ENCODE measurements at regions not wholly inside any gene's neighbourhood (a gene's known extent, or its start where the extent isn't known, plus 50 kb on each side); places are given as distances from the start of the nearest gene placed in this dataset.

DNA sequence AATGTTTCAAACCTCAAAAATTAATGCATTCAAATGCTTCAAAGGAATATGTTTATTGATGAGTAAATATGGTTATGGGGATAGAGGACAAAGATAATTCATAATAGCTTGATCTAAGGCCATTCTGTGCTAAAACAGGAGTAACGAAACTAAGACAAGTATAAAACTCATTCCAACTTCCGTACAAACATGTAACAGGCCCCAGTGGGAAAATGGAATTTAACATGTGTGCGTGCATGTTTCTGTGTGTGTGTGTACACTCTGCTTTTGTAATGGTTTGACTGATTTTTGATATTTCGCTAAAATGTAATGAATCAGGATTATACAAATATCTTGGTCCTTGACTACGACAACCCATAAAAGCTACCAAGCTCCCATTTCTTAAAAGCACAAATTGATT lies 91.0 kb downstream of the KLF12 start:
- no peak for DNase-seq (ENCODE audit: low spot score)

DNA sequence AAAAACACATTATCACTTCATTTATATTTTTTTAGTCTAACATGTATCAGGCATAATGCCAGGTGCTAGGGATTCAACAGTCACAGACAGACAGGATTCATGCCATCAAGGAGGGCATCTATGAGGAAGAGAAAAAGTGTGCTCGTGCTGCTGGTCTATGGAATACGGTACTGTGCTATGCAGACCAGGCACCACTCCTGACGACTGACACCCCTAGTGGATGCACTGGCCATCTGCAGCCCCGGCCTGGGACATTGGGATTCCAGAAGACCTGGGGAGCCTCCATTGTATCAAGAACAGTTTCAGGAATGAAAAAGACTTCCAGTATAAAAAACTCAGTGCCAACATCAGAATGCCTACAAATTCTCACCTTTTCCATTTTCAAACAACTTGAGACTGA lies 94.0 kb downstream of the KLF12 start:
- DNase-seq (ENCODE audit: low spot score), result no peak

DNA sequence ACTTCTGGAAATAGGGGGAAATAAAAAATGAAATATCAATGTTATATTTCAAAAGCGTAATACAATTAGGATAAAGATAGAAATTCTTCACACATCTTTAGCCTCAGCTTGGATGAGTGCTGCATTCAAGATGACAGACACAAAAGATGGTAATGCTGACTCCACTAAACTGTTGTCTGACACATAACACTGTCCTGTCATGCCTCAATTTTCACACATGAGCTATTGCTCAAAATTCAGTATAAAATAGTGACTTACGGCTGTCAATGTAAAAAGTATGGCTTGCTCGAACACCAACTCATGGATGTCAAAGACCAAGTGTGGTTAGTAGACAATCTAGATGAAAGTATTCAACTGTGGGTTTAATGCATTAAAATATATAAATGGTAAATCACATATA lies 94.5 kb downstream of the KLF12 start:
- DNase-seq (ENCODE audit: low spot score), result no peak

DNA sequence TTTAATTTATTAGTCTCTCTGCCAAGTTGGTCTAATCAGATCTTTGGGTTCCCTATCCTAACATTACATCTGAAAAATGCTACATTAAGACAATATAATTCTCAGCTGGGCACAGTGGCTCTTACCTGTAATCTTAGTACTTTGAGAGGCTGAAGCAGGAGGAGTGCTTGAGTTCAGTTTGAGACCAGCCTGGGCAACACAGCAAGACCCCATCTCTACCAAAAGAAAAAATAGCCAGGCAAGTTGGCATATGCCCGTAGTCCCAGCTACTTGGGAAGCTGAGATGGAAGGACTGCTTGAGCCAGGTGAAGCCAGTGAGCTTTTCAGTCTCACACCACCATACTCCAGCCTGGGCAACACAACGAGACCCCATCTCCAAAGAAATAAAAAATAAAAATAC lies 95.0 kb downstream of the KLF12 start:
- no peak for DNase-seq (ENCODE audit: low spot score)

- DNase-seq (ENCODE audit: low spot score), result no peak
These were observed 96.4 kb downstream of the KLF12 start for GRCh38 chr13:74037762-74038161.

- peak; percentile 50 for DNase-seq (ENCODE audit: low spot score)
These were observed 97.8 kb downstream of the KLF12 start for GRCh38 chr13:74036373-74036772.

GRCh38 chr13:74035896-74036295 lies 98.3 kb downstream of the KLF12 start:
- no peak for DNase-seq (ENCODE audit: low spot score)

DNA sequence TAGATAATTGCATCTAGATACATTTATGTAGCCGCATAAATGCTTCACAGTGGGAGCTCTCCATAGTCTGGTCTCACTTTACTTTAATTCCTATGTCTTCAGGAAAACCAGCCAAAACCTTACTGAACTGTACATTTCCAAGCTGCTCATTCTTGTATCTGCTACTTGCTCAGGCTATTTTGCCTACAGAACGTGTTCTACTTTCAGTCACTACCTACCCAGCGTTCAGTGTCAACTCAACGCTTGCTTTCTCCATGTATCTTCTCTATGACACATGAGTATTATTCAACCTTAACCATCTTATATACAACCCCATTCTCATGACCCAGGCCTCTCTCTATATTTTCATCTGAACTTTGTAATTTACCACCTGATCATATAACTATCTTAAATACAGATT lies 101.9 kb downstream of the KLF12 start:
- DNase-seq (ENCODE audit: low spot score), result no peak

GRCh38 chr13:74027161-74027779 lies 106.9 kb downstream of the KLF12 start:
- no peak for DNase-seq (ENCODE audit: low spot score)

DNA sequence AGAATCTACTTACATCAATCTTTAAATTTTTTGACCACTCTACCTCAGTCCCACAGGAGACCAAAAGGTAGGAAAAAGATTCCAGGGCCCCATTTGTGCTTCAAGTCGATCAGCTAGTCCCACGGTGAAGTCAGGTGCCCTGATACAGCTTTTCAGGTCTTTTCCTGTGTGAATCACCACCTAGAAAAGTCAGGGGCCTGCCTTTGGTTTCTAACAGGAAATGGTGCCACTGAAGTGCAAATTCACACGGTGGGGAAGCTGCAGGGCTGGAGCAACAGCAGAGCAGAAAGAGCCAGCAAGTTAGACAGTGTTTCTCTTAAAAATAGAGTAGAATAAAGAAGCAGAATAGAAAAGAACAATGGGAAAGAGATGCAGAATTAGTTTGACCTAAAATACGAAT lies 107.5 kb downstream of the KLF12 start:
- DNase-seq (ENCODE audit: low spot score), result peak; percentile 47

DNA sequence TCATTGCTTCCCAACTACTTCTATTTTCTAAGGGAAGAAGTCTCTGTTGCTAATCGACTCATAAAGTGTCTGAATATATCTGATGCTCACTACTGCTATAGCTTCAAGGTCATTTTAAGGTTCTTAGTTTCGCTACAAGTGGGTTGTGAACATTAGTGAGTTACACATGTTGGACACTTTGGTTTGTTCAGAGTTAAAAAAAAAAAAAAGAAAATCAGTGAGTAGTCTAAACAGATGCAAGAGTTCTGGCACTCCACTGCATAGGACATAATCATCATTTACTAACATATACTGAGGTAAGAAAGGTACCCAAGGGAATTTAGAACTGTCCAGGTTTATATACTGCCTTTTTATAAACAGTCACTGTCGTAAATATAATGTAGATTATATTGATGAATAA lies 108.8 kb downstream of the KLF12 start:
- no peak for DNase-seq (ENCODE audit: low spot score)

DNA sequence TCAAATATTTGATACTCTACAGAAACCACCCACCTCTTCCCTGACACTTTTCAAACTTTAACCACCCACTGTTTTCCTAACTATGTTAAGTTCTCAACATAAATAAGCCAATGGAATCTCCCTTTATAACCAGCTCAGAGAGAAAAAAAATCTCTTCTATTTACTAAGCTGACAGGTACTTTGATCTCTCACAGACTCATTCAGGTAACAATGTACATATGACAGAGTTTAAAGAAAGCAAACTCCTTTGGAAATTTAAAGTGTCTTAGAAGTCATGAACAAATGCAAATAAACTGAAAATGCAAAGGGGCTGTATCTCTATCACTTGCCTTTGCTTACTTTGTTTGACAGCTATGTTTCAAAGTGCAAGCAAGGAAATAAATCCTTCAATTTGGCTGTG lies 109.3 kb downstream of the KLF12 start:
- DNase-seq (ENCODE audit: low spot score), result no peak

DNA sequence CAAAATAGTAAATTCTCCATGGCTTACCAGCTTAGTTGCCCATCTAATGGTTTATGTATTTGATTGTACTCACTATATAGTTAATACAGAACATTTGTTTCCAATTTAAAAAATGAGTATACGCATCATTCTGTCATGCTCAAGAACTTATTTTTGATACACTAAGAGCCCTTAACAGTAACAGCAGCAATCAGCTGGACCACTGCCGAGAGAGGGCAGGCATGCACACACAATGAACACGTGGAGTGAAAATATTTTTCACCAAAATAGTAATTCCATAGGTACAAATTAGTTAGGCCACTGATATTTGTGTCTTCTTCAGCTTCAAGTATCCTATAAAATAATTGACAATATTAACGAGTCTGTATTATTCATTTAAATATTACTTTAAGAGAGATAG lies 109.9 kb downstream of the KLF12 start:
- no peak for DNase-seq (ENCODE audit: low spot score)

DNA sequence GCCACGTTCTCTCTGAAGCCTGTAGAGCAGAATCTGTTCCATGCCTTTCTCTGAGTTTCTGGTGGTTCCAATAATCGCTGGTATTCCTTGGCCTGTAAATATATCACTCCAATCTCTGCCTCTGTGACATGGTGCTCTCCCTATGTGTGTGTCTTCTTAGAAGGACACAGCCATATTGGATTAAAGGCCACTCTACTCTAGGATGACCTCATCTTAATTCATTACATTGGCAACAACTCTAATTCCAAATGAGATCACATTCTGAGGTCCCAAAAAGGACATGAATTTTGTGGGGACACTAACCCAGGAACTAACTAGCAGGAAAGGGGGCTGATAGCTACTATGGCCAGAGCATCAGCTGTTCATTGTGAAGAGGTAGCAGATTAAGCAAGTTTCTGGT lies 110.7 kb downstream of the KLF12 start:
- DNase-seq (ENCODE audit: low spot score), result no peak

DNA sequence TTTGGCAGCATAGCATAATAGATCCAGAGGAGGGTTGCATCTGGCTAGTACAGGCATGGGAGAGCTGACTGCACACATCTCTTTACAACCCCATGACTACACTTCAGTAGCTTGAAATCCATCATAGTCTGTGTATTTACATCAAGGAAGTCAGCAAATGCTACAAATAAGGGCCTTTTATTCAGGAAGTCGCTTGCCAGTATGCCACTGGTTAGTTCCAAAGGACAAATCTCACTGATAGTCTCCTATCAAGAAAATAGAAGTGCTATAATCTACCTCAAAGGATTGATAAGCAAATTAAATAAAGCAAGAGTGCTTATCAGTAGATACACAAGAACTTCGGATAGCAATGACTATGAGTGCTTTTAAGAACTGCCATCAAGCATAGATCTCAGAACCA lies 112.7 kb downstream of the KLF12 start:
- DNase-seq (ENCODE audit: low spot score), result no peak

DNA sequence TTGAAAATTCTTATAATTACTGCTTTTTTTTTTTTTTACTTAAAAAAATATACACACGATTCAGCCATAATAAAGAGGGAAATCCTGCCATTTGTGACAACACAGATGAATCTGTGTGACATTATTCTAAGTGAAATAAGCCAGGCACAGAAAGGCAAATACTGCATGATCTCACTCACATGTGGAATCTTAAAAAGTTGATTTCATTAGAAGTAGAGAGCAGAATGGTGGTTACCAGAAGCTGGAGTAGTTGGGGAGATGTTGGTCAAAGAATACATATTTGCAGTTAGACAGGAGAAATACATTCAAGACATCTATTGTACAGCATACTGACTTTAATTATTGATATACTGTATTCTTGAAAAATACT lies 116.2 kb downstream of the KLF12 start:
- no peak for DNase-seq (ENCODE audit: low spot score)

GRCh38 chr13:74017301-74018061 lies 116.7 kb downstream of the KLF12 start:
- DNase-seq (ENCODE audit: low spot score), result no peak

- no peak for DNase-seq (ENCODE audit: low spot score)
These were observed 119.1 kb downstream of the KLF12 start for GRCh38 chr13:74015137-74015536.

- no peak for DNase-seq (ENCODE audit: low spot score)
These were observed 125.0 kb downstream of the KLF12 start for GRCh38 chr13:74009100-74009668.

DNA sequence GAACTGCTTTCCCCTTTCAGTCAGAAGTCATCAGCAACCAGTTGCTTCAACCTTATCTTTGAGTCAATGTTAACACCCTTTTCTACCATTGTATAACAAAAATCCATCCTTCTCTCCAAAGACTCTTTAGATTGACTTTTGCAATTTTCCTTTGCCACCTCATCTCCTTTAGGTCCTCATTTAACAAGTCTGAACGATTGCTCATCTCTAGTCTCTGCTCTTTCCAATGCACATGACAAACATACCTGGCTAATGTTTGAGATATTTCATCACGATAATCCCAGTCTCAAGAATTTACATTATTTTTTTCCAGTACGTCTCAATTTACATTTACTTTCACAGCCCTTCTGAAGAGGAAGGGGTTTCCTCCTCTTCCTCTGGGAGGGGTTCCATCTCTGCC lies 127.5 kb downstream of the KLF12 start:
- no peak for DNase-seq (ENCODE audit: low spot score)

GRCh38 chr13:74005320-74006157 lies 128.7 kb downstream of the KLF12 start:
- no peak for DNase-seq (ENCODE audit: low spot score)

DNA sequence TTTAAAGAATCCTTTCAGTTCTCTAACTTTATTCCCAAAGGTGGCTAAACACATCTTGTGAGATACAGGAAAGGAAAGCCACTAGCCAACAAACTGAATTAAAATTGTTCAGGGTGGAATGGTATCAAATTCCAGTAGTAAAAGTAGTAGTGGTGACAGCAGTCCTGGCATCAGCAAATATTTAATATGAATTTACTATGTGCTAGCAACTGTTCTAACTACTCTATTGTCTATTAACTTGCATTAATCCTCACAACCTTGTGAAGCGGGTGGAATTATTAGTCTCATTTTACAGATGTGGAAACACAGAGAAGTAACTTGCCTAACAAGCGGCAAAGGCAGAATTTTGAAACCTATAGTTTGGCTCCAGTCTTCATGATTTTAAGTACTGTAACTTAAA lies 130.1 kb downstream of the KLF12 start:
- no peak for DNase-seq (ENCODE audit: low spot score)

GRCh38 chr13:74003374-74003773 lies 130.8 kb downstream of the KLF12 start:
- DNase-seq (ENCODE audit: low spot score), result no peak
